ENCODE measurements at regions not wholly inside any gene's neighbourhood (a gene's known extent, or its start where the extent isn't known, plus 50 kb on each side); places are given as distances from the start of the nearest gene placed in this dataset.

GRCh38 chr19:13668964-13669363, 95.4 kb upstream of the MRI1 start:
- TF ChIP-seq CTCF (IDR thresholded peaks at IDR 0.05) = no peak
- Histone ChIP-seq H3K27me3 (no peaks in the 10 kb centered on the region), H3K27ac (no peak overlapping the region), H3K4me1 (no peaks in the 10 kb centered on the region), H3K36me3 (no peaks in the 10 kb centered on the region), H3K9me3 (no peaks in the 10 kb centered on the region), H3K4me3 (no peak overlapping the region)
- no peak for DNase-seq (ENCODE audit: low spot score)

DNA sequence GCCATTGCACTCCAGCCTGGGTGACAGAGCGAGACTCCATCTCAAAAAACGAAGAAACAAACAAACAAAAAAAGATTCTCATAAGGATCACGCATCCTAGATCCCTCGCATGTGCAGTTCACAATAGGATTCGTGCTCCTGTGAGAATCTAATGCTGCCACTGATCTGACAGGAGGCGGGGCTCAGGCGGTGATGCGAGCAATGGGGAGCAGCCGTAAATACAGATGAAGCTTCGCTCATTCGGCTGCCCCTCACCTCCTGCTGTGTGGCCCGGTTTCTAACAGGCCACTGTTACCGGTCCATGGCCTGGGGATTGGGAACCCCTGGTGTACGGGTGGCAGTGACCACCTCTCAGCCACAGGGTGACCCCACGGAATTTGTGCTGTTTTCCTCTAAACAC, 98.2 kb upstream of the MRI1 start:
- H3K4me3 ChIP-seq = no peak overlapping the region
- TF ChIP-seq CTCF (IDR thresholded peaks at IDR 0.05) = no peak
- DNase-seq (ENCODE audit: low spot score) = no peak
- H3K4me1 ChIP-seq = no peaks in the 10 kb centered on the region
- no peaks in the 10 kb centered on the region for H3K27me3 ChIP-seq
- no peaks in the 10 kb centered on the region for H3K9me3 ChIP-seq
- no peak overlapping the region for H3K27ac ChIP-seq
- no peaks in the 10 kb centered on the region for H3K36me3 ChIP-seq

DNA sequence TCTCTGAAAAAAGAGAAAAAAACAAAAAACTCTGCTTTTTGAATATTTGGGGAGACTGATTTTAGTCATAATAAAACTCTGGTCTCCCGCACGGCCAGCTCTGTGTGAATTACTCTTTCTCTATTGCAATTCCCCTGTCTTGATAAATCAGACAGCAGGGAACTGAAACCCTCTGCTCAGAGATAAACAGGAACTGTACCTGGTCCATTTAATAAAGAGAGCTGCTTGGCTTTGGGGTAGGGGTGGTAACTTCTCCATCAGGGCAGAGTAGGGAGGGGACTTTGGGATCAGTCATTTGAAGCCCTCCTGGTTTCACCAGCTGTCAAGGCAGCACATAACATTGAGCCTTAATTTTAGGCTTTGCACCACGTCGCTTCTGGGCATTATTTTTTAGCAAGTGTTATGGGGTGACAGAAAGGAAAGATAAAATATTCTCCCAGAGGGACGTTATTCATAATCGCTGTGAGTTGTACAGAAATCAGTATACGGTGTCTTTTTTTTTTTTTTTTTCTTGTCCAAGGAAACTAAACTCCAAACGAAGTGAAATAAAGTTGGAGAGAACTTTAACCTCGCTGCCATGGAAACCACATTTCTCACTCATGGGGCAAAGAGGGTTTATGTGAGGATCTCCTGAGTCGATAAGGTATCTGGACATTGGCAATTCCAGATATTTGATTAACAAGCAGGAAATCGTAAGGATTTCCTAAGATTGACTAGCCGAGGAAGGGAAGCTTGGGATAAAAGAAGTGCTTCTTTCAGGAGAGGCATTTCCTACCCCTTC, 99.0 kb upstream of the MRI1 start:
- Histone ChIP-seq H3K4me1 (no peaks in the 10 kb centered on the region), H3K27ac (no peak overlapping the region), H3K36me3 (no peaks in the 10 kb centered on the region), H3K9me3 (no peaks in the 10 kb centered on the region), H3K27me3 (no peaks in the 10 kb centered on the region), H3K4me3 (no peak overlapping the region)
- no peak for DNase-seq (ENCODE audit: low spot score)
- TF ChIP-seq CTCF (IDR thresholded peaks at IDR 0.05) = no peak

- no peaks in the 10 kb centered on the region for H3K4me1 ChIP-seq
- DNase-seq (ENCODE audit: low spot score) = no peak
- no peak overlapping the region for H3K4me3 ChIP-seq
Measured at GRCh38 chr19:13652810-13653590, 111.3 kb upstream of the MRI1 start.

DNA sequence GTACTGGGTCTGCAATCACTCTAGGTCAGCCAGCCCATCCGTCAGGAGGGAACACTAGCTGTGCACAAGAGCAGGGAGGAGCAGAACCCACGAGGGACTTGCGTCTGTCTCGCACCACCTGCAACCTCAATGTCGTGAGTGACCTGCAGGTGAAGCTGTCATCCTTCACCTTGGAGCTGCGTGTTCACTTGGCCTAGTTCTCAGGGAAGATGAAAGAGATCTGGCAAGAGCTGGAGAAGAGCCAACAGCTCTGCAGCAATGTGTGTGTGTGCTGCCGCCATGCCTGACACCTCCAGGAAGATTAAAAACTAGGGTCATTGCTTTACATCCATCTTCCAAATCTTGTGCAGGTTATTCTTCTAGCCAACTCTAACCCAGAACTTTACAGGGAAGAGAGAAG, 117.6 kb upstream of the MRI1 start:
- Histone ChIP-seq H3K4me3 (no peak overlapping the region), H3K27me3 (no peaks in the 10 kb centered on the region), H3K4me1 (no peaks in the 10 kb centered on the region), H3K27ac (no peak overlapping the region), H3K9me3 (peaks cover 0 to 4% of the 10 kb centered on the region in 2 donors), H3K36me3 (no peaks in the 10 kb centered on the region)
- no peak for DNase-seq (ENCODE audit: low spot score)
- no peak for TF ChIP-seq CTCF (IDR thresholded peaks at IDR 0.05)

More at GRCh38 chr19:13652810-13653590, 111.3 kb upstream of the MRI1 start:
- H3K27me3 ChIP-seq = no peaks in the 10 kb centered on the region
- H3K27ac ChIP-seq = no peak overlapping the region
- no peak for TF ChIP-seq CTCF (IDR thresholded peaks at IDR 0.05)
- H3K9me3 ChIP-seq = peaks cover 0 to 4% of the 10 kb centered on the region in 2 donors
- no peaks in the 10 kb centered on the region for H3K36me3 ChIP-seq

Data from right atrium auricular region (tissue), 2 donors.